GM12878 (cell line): ENCODE measurements at regions not wholly inside any gene's neighbourhood (a gene's known extent, or its start where the extent isn't known, plus 50 kb on each side); places are given as distances from the start of the nearest gene placed in this dataset.

Experiments
- ATAC-seq: fragments of 200-7000 bp; cut with Tn5 transposase; 3 replicates; pipeline ENCODE4 v1.9.1; 2020; ENCODE audit warnings: mild to moderate bottlenecking, moderate library complexity
- BruUV-seq: library from RNA; stranded (reverse); fragments of 400-500 nt; replicated peaks from 2 replicates; lab custom pipeline; 2021; lab: Mats Ljungman, UMichigan
- CTCF ChIA-PET: fragments of 300-600 bp; sonication (Branson Sonifier 250); formaldehyde crosslinking; extraction: SDS; loops from one replicate; lab custom pipeline; 2021; ENCODE audit warnings: inconsistent platforms; lab: Yijun Ruan, JAX
- POLR2A ChIA-PET: fragments of 350-600 bp; formaldehyde crosslinking; extraction: SDS; loops from one replicate; lab custom pipeline; 2021; ENCODE audit warnings: inconsistent platforms; lab: Charles Lee
- RAD21 ChIA-PET: fragments of 300-600 bp; sonication (Branson Sonifier 250); formaldehyde crosslinking; loops from one replicate; lab custom pipeline; 2023; ENCODE audit warnings: antibody characterized with exemption; ENCODE audit not compliant: unreplicated experiment; lab: Charles Lee
- SMC1A ChIA-PET: fragments of 300-600 bp; sonication (Branson Sonifier 250); formaldehyde crosslinking; loops from one replicate; lab custom pipeline; 2023; ENCODE audit not compliant: unreplicated experiment, uncharacterized antibody; lab: Charles Lee
- DNase-seq: peaks from one replicate; pipeline ENCODE4 v3.0.0-alpha.2; 2011; ENCODE audit warnings: low read depth, low spot score
- FAIRE-seq: peaks from 3 replicates; lab custom pipeline; 2011; peaks lifted over from hg19 to GRCh38; lab: Jason Lieb, UNC
- H2AFZ ChIP-seq: 2 replicates; pipeline ENCODE4 v1.6.0; 2011; ENCODE audit warnings: low read depth, low read length, control low read depth; ENCODE audit not compliant: control insufficient read depth
- H3K27ac ChIP-seq: 2 replicates; pipeline ENCODE4 v1.5.1; 2011; ENCODE audit warnings: control low read depth; ENCODE audit not compliant: control insufficient read depth, insufficient read depth
- H3K27me3 ChIP-seq, 2 experiments: replicated peaks in 1 of 2; 2 replicates each; pipeline versions ENCODE4 v1.6.0 to v1.6.1; 2011; ENCODE audit warnings: low read length in 1 of 2; ENCODE audit not compliant: control insufficient read depth in 2 of 2, insufficient read depth in 2 of 2
- H3K36me3 ChIP-seq, 2 experiments: 2 replicates each; pipeline ENCODE4 v1.5.1; 2011; ENCODE audit warnings: low read length in 1 of 2; ENCODE audit not compliant: control insufficient read depth in 2 of 2, insufficient read depth in 2 of 2
- H3K4me1 ChIP-seq: 2 replicates; pipeline ENCODE4 v1.6.1; 2011; ENCODE audit warnings: mild to moderate bottlenecking, low read length, moderate library complexity, mixed read lengths; ENCODE audit not compliant: control insufficient read depth, insufficient read depth
- H3K4me2 ChIP-seq: 2 replicates; pipeline ENCODE4 v1.6.0; 2011; ENCODE audit warnings: control low read depth; ENCODE audit not compliant: control insufficient read depth, insufficient read depth
- H3K4me3 ChIP-seq: fragments of 200-600 bp; sonication (generic); 2 replicates; pipeline ENCODE4 v1.5.1; 2016
- H3K79me2 ChIP-seq: 2 replicates; pipeline ENCODE4 v1.6.0; 2011; ENCODE audit warnings: low read length; ENCODE audit not compliant: control insufficient read depth, insufficient read depth
- H3K9ac ChIP-seq: 2 replicates; pipeline ENCODE4 v1.8.0; 2011; ENCODE audit warnings: low read length, control low read depth, mixed read lengths; ENCODE audit not compliant: control insufficient read depth, insufficient read depth
- H3K9me3 ChIP-seq: replicated peaks from 3 replicates; pipeline ENCODE4 v1.5.1; 2011; ENCODE audit warnings: mild to moderate bottlenecking, low read length; ENCODE audit not compliant: control insufficient read depth, insufficient read depth
- H4K20me1 ChIP-seq: 2 replicates; pipeline ENCODE4 v1.6.0; 2011; ENCODE audit not compliant: control insufficient read depth, insufficient read depth
- BACH1 ChIP-seq: fragments of 450-650 bp; IDR thresholded peaks from 2 replicates; pipeline ENCODE4 v1.6.1; 2017; ENCODE audit warnings: mild to moderate bottlenecking, borderline replicate concordance
- POLR2AphosphoS2 ChIP-seq: IDR thresholded peaks from 2 replicates; pipeline ENCODE4 v1.6.1; 2011; ENCODE audit warnings: low read depth, mild to moderate bottlenecking, low read length, improper control_type of control experiment, moderate library complexity
- POLR2AphosphoS5 ChIP-seq: IDR thresholded peaks from 2 replicates; pipeline ENCODE4 v1.6.1; 2011; ENCODE audit warnings: mild to moderate bottlenecking, low read length, inconsistent platforms
- RAD51 ChIP-seq: fragments of 450-650 bp; IDR thresholded peaks from 2 replicates; pipeline ENCODE4 v1.6.1; 2016; ENCODE audit warnings: moderate library complexity, mild to moderate bottlenecking, inconsistent platforms
- SRF ChIP-seq, 2 experiments: IDR thresholded peaks; 2 replicates each; pipeline ENCODE4 v1.6.1; 2011; ENCODE audit warnings: low read depth in 2 of 2, low read length in 2 of 2, mild to moderate bottlenecking in 1 of 2, moderate library complexity in 1 of 2
- SUPT20H ChIP-seq: IDR thresholded peaks from 2 replicates; pipeline ENCODE4 v1.6.1; 2011; ENCODE audit warnings: low read depth, mild to moderate bottlenecking, low read length, moderate library complexity, borderline replicate concordance; ENCODE audit not compliant: control insufficient read depth
- TAF1 ChIP-seq: IDR thresholded peaks from 2 replicates; pipeline ENCODE4 v1.6.1; 2011; ENCODE audit warnings: mild to moderate bottlenecking, low read depth, low read length, borderline replicate concordance
- TARDBP ChIP-seq: IDR thresholded peaks from 2 replicates; pipeline ENCODE4 v1.6.1; 2016; ENCODE audit warnings: borderline replicate concordance
- WGBS: methylation state at CpG from one replicate; pipeline ENCODE4 v1.1.6; 2016; ENCODE audit warnings: low lambda C conversion rate; ENCODE audit not compliant: insufficient replicate concordance, insufficient coverage; ENCODE audit errors: missing lambda C conversion rate; 5-methylcytosine and 5-hydroxymethylcytosine counted together
- in situ Hi-C: fragments of 300-500 bp; cut with MboI; formaldehyde crosslinking; loops from 9 replicates; pipeline ENCODE4 v1.14.3; 2018; ENCODE audit warnings: mixed read lengths
- intact Hi-C: fragments of 100-400 bp; cut with micrococcal nuclease; formaldehyde crosslinking; loops from one replicate; pipeline ENCODE4 v1.14.2; 2022; ENCODE audit not compliant: unreplicated experiment
- TF ChIP-seq, protein P1 (sequence below): fragments of 450-650 bp; IDR thresholded peaks from 2 replicates; pipeline ENCODE4 v1.6.1; 2017; ENCODE audit warnings: low read depth, mild to moderate bottlenecking, moderate library complexity

DNA sequence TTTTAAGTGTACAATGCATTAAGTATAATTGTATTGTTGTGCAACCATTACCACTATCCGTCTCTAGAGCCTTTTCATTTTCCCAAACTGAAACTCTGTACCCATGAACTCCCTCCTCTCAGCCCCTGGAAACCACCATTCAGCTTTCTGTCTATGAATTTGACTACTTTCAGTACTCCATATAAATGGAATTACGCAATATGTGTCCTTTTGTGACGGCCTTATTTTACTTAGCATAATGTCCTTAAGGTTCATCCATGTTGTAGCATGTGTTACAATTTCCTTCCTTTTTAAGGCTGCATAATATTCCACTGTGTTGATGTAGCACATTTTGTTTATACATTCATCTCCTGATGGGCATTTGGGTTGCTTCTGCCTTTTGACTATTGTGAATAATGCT, 143.6 kb upstream of the KCNG1 start:
- 38% methylated on average over 3 of the region's 3 CpGs for WGBS
- BruUV-seq: no TSS peak
- H3K27me3 ChIP-seq: no peaks in the 10 kb centered on the region; a peak in 1 of 4 replicates
- FAIRE-seq (no peak), ATAC-seq (no peak)
- no peaks in the 10 kb centered on the region for H3K9me3 ChIP-seq
- H3K4me2 ChIP-seq: no peak overlapping the region
- H3K79me2 ChIP-seq: no peaks in the 10 kb centered on the region
- H3K4me1 ChIP-seq: no peaks in the 10 kb centered on the region
- in situ Hi-C loops: no loop called here
- no peak overlapping the region for H3K4me3 ChIP-seq
- H3K27ac ChIP-seq: no peak overlapping the region
- no peaks in the 10 kb centered on the region for H3K36me3 ChIP-seq
- RAD21 ChIA-PET: no interaction called here
- POLR2A ChIA-PET: no interaction called here
- CTCF ChIA-PET: no interaction called here
- no peaks in the 10 kb centered on the region for H4K20me1 ChIP-seq
- TF ChIP-seq SRF (IDR thresholded peaks at IDR 0.05; ENCODE audit: low read depth in 2 of 2, low read length in 2 of 2) (no peak), TARDBP (no peak), POLR2AphosphoS2 (no peak), POLR2AphosphoS5 (no peak), TAF1 (no peak), RAD51 (no peak), BACH1 (no peak), SUPT20H (no peak)
- TF ChIP-seq, protein P1, sequence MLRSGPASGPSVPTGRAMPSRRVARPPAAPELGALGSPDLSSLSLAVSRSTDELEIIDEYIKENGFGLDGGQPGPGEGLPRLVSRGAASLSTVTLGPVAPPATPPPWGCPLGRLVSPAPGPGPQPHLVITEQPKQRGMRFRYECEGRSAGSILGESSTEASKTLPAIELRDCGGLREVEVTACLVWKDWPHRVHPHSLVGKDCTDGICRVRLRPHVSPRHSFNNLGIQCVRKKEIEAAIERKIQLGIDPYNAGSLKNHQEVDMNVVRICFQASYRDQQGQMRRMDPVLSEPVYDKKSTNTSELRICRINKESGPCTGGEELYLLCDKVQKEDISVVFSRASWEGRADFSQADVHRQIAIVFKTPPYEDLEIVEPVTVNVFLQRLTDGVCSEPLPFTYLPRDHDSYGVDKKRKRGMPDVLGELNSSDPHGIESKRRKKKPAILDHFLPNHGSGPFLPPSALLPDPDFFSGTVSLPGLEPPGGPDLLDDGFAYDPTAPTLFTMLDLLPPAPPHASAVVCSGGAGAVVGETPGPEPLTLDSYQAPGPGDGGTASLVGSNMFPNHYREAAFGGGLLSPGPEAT: no peak
- TF ChIP-seq, all 136 proteins: peak for 0
- no peak overlapping the region for H3K9ac ChIP-seq
- no peak for DNase-seq
- SMC1A ChIA-PET: no interaction called here
- intact Hi-C loops: no loop called here
- H2AFZ ChIP-seq: no peak overlapping the region
